NCI-H446 treated with DMSO at 0.1 percent for 48 hours (cell line): ENCODE measurements at regions not wholly inside any gene's neighbourhood (a gene's known extent, or its start where the extent isn't known, plus 50 kb on each side); places are given as distances from the start of the nearest gene placed in this dataset.
"Not testable (repeated sequence)": the region's sequence is repeated elsewhere in the genome, so short reads cannot be mapped to it uniquely, and the experiment has no call there.

Experiments used
- DNase-seq: peaks from one replicate; lab custom pipeline; 2025; lab: John Stamatoyannopoulos, UW

GRCh38 chr10:43929122-43929521 is 280.4 kb upstream of the ZNF32 start:
- DNase-seq = no peak

GRCh38 chr10:43928425-43928968 is 279.8 kb upstream of the ZNF32 start:
- no peak for DNase-seq

- DNase-seq = no peak
Measured at GRCh38 chr10:43926875-43927406, 278.3 kb upstream of the ZNF32 start.

- no peak for DNase-seq
Measured at GRCh38 chr10:43926371-43926770, 277.7 kb upstream of the ZNF32 start.

GRCh38 chr10:43925793-43926192 is 277.1 kb upstream of the ZNF32 start:
- no peak for DNase-seq

- no peak for DNase-seq
Measured at GRCh38 chr10:43923328-43923727, 274.6 kb upstream of the ZNF32 start.

- DNase-seq = no peak
Measured at GRCh38 chr10:43922335-43923280, 273.9 kb upstream of the ZNF32 start.

GRCh38 chr10:43921881-43922280 is 273.2 kb upstream of the ZNF32 start:
- no peak for DNase-seq

GRCh38 chr10:43921478-43921877 is 272.8 kb upstream of the ZNF32 start:
- DNase-seq = no peak

- not testable (repeated sequence) for DNase-seq
Measured at GRCh38 chr10:43920236-43920758, 271.6 kb upstream of the ZNF32 start.

GRCh38 chr10:43913676-43914235 is 265.1 kb upstream of the ZNF32 start:
- no peak for DNase-seq

GRCh38 chr10:43912469-43912868 is 263.8 kb upstream of the ZNF32 start:
- no peak for DNase-seq

GRCh38 chr10:43906490-43906889 is 257.8 kb upstream of the ZNF32 start:
- DNase-seq = no peak

- no peak for DNase-seq
Measured at GRCh38 chr10:43905512-43906236, 257.0 kb upstream of the ZNF32 start.

GRCh38 chr10:43904844-43905243 is 256.2 kb upstream of the ZNF32 start:
- DNase-seq = no peak

GRCh38 chr10:43904301-43904700 is 255.6 kb upstream of the ZNF32 start:
- DNase-seq = no peak

GRCh38 chr10:43903451-43903850 is 254.8 kb upstream of the ZNF32 start:
- DNase-seq = no peak

GRCh38 chr10:43902842-43903241 is 254.2 kb upstream of the ZNF32 start:
- no peak for DNase-seq

GRCh38 chr10:43901744-43902504 is 253.2 kb upstream of the ZNF32 start:
- DNase-seq = no peak

- DNase-seq = no peak
Measured at GRCh38 chr10:43901302-43901701, 252.6 kb upstream of the ZNF32 start.

GRCh38 chr10:43900571-43900970 is 251.9 kb upstream of the ZNF32 start:
- DNase-seq = no peak
